GM21526 (cell line): ENCODE measurements at regions not wholly inside any gene's neighbourhood (a gene's known extent, or its start where the extent isn't known, plus 50 kb on each side); places are given as distances from the start of the nearest gene placed in this dataset.
"Not testable (repeated sequence)": the region's sequence is repeated elsewhere in the genome, so short reads cannot be mapped to it uniquely, and the experiment has no call there.

Source experiments
- ATAC-seq: cut with Tn5 transposase; IDR thresholded peaks from one replicate; pipeline ENCODE4 v1.9.1; 2021; ENCODE audit warnings: moderate library complexity; ENCODE audit not compliant: unreplicated experiment, low FRiP score

DNA sequence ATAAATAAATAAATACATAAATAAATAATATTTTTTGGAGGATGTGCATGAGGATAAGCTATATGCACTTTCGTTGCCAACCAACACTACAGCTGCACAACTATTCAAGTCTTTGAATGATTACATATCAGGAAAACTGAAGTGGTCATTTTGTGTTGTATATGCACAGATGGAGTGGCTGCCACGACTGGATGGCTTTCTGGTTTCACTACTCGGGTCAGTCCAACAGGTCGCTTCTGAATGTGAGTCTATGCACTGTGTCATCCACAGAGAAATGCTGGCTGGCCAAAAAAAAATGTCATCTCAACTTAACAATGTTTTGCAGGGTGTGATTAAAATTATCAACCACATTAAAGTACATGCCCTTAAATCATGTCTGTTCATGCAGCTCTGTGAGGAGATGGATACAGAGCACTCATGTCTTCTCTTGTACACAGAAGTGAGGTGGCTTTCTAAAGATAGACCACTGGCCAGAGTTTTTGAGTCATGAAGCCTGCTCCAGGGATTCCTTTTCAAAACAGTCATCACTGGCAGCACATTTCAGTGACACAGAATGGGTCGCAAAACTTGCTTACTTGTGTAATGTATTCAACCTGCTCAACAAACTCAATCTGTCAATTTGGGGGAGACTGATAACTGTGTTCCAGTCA lies 589.8 kb upstream of the CYLC2 start:
- ATAC-seq: no peak

GRCh38 chr9:102403514-102403913 lies 591.6 kb upstream of the CYLC2 start:
- no peak for ATAC-seq

GRCh38 chr9:102398205-102398604 lies 596.9 kb upstream of the CYLC2 start:
- ATAC-seq: no peak

DNA sequence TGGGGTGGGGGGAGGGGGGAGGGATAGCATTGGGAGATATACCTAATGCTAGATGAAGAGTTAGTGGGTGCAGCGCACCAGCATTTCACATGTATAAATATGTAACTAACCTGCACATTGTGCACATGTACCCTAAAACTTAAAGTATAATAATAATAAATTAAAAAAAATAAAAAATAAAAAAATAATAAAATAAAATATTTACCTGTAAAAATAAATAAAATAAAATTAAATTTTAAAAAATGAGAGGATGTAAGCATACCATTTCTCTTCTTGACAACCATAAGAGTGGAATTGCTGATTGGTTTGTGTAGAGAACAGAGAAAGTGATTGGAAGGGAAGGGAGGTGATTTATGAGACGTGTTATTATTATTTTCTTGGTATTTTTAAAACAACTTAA lies 609.5 kb upstream of the CYLC2 start:
- ATAC-seq: not testable (repeated sequence)

GRCh38 chr9:102362470-102363132 lies 624.2 kb upstream of the GRIN3A start:
- ATAC-seq: no peak

DNA sequence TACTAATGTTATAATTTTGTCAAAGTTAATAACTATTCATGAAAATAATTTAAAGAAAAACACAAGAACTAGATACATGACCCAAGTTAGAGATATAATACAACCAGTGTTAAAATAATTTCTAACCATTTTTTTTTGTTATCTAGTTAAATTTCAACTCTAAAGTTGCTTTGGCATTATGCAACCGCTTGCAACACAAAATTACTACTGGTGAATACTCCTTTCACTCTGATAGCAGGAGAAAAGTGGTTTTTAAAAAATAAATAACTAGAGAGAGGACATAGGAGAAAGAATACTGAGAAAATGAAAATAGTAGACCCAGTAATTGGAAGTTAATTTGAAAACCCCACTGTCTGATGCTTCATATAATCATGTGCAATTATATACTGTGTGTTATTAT lies 622.4 kb upstream of the GRIN3A start:
- ATAC-seq: no peak

DNA sequence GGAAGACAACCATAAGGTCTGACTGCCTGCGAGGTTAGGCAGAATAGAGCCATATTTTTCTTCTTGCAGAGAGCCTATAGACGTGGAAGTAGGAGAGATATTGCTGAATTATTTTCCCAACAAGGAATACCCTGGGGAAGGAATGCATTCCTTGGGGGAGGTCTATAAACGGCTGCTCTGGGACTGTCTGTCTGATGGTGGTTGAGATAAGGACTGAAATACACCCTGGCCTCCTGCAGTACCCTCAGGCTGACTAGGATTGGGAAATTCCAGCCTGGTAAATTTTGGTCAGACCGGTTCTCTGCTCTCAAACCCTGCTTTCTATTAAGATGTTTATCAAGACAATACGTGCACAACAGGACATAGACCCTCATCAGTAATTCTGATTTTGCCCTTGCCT lies 617.5 kb upstream of the GRIN3A start:
- no peak for ATAC-seq

DNA sequence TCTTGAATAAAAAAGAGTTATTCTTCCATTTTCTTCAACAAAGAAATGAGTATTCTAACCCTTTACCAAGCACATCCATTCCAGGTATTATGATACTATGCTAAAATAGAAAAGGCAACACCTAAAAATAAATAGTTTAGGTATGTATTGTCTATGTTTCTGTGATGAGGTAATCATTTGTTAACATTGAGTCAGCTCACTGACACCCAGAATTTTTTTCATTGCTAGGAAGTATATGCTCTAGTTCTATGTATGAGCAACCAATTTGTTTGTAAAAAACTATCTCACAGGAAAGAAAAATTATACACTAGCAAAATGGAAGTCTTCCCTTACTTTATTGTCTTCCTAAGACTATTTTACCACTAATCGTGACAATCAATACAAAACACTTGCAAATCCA lies 615.6 kb upstream of the GRIN3A start:
- no peak for ATAC-seq

DNA sequence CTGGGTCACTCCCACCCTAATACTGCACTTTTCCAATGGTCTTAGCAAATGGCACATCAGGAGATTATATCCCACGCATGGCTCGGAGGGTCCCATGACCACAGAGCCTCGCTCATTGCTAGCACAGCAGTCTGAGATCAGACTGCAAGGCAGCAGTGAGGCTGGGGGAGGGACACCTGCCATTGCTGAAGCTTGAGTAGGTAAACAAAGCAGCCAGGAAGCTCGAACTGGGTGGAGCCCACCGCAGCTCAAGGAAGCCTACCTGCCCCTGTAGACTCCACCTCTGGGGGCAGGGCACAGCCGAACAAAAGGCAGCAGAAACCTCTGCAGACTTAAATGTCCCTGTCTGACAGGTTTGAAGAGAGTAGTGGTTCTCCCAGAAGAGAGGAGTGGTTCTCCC lies 599.0 kb upstream of the GRIN3A start:
- not testable (repeated sequence) for ATAC-seq

- ATAC-seq: no peak
Measured at GRCh38 chr9:102309379-102309778, 570.9 kb upstream of the GRIN3A start.

- no peak for ATAC-seq
Measured at GRCh38 chr9:102295188-102295587, 556.7 kb upstream of the GRIN3A start.

DNA sequence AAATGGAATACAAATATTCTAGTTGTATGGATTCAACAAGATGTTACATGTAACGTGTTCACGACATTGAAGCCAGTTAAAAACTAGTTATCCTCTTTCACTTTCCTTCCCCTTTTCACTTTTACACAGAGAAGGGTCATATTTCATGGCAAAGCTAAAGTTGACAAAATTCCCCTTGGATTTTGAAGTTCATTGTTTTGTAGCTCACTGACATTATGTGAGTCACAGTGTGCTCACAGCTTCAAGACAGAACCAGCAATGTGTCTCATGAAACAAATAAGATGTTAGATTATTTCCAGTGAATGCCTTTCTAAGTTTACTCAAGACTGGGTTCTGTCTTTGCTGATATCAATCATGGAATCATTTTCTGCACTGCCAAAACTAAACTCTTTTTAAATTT lies 535.5 kb upstream of the GRIN3A start:
- ATAC-seq: no peak

DNA sequence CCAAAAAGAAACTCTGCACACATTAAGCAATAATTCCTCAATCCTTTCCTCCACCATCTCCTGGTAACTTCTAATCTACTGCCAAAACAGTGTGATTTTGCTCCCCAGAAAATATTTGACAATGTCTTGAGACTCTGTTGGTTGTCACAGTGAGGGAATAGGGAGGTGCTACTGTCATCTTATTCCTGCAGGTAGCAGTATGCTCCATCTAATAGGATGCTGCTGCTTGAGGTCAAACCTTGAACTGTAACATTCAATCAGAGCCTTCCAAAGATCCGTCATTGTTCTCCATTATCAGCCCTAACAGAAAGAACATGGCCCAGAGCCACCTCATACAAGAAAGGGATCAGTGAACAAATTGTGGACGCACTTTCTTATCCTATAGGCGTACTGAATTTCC lies 514.7 kb upstream of the GRIN3A start:
- ATAC-seq: no peak

GRCh38 chr9:102244916-102245315 lies 506.5 kb upstream of the GRIN3A start:
- ATAC-seq: no peak

DNA sequence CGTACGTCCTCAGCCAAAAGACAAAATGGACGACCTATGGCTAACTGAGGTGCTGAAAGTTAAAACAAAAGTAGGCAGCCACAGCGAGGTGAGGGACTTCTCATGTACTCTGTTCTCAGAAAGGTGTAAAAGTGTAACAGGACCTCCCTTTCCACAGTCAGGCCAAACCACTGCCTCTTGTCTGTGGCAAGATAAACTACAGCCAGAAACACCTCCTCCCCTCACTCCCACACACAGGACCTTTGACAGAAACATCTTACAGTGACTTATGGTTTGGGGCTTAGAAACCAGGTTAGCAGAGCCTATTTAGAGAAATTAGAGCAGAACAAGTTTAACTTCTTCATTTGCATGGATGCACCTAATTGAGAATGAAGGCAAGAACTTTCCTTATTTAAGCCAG lies 499.1 kb upstream of the GRIN3A start:
- no peak for ATAC-seq

- no peak for ATAC-seq
Measured at GRCh38 chr9:102237094-102237493, 498.6 kb upstream of the GRIN3A start.

- not testable (repeated sequence) for ATAC-seq
Measured at GRCh38 chr9:102227416-102227815, 489.0 kb upstream of the GRIN3A start.

- ATAC-seq: no peak
Measured at GRCh38 chr9:102225841-102226441, 487.5 kb upstream of the GRIN3A start.

DNA sequence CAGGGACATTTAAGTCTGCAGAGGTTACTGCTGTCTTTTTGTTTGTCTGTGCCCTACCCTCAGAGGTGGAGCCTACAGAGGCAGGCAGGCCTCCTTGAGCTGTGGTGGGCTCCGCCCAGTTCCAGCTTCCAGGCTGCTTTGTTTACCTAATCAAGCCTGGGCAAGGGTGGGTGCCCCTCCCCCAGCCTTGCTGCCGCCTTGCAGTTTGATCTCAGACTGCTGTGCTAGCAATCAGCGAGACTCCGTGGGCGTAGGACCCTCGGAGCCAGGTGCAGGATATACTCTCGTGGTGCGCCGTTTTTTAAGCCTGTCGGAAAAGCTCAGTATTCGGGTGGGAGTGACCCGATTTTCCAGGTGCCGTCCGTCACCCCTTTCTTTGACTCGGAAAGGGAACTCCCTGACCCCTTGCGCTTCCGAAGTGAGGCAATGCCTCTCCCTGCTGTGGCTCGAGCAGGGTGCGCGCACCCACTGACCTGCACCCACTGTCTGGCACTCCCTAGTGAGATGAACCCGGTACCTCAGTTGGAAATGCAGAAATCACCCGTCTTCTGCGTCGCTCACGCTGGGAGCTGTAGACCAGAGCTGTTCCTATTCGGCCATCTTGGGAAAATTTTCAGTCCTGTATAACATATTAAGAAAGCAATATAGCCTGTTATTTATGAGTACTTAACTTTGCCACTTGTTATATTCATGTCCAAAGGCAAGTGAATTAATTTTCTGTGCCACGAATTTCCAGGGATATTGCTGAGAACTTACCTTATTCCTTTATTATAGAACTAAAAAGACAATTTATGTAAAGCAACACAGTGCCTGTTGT lies 485.1 kb upstream of the GRIN3A start:
- not testable (repeated sequence) for ATAC-seq

- no peak for ATAC-seq
Measured at GRCh38 chr9:102209176-102209575, 470.7 kb upstream of the GRIN3A start.

DNA sequence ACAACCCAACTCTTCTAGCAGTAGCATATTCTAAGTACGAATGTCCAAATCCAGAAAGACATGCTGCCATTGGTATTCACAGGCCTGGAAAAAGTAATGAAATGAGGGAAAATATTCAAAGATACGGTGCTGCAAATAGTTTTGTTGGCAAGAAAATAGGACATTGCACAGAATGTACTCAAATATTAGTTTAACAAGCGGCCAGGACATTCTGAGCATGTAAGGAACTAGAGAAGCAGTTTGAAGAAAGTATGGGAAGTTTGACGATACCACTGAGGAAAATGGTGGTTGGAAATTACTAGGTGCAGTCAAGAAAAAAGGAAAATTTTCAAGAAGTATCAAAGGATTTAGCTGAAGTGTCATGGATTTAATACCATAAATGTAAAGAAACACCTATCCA lies 468.0 kb upstream of the GRIN3A start:
- ATAC-seq: no peak
